GM13977 (cell line): ENCODE measurements at regions not wholly inside any gene's neighbourhood (a gene's known extent, or its start where the extent isn't known, plus 50 kb on each side); places are given as distances from the start of the nearest gene placed in this dataset.

Source experiments
- DNase-seq: peaks from one replicate; pipeline ENCODE4 v3.0.0; 2012; ENCODE audit warnings: low spot score
- in situ Hi-C: fragments of 300-500 bp; cut with MboI; formaldehyde crosslinking; loops from one replicate; pipeline ENCODE4 v1.12.0; 2022; ENCODE audit warnings: low sequenced_read_pairs, low pct_unique_long_range_greater_than_20kb, mixed read lengths, inconsistent platforms; ENCODE audit not compliant: unreplicated experiment
- TF ChIP-seq, protein P1 (sequence below): IDR thresholded peaks from 2 replicates; pipeline ENCODE4 v1.5.1; 2012; ENCODE audit warnings: mild to moderate bottlenecking, control low read depth; ENCODE audit not compliant: insufficient read depth; ENCODE audit errors: extremely low read depth, missing control alignments

GRCh38 chr2:51693640-51694039 lies 661.7 kb upstream of the NRXN1 start:
- in situ Hi-C loops, result no loop called here
- TF ChIP-seq, protein P1, sequence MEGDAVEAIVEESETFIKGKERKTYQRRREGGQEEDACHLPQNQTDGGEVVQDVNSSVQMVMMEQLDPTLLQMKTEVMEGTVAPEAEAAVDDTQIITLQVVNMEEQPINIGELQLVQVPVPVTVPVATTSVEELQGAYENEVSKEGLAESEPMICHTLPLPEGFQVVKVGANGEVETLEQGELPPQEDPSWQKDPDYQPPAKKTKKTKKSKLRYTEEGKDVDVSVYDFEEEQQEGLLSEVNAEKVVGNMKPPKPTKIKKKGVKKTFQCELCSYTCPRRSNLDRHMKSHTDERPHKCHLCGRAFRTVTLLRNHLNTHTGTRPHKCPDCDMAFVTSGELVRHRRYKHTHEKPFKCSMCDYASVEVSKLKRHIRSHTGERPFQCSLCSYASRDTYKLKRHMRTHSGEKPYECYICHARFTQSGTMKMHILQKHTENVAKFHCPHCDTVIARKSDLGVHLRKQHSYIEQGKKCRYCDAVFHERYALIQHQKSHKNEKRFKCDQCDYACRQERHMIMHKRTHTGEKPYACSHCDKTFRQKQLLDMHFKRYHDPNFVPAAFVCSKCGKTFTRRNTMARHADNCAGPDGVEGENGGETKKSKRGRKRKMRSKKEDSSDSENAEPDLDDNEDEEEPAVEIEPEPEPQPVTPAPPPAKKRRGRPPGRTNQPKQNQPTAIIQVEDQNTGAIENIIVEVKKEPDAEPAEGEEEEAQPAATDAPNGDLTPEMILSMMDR, result no peak
- DNase-seq, result no peak

GRCh38 chr2:51681854-51682253 lies 649.9 kb upstream of the NRXN1 start:
- in situ Hi-C loops, result no loop called here
- TF ChIP-seq, protein P1, result no peak
- no peak for DNase-seq

GRCh38 chr2:51673628-51674027 lies 641.7 kb upstream of the NRXN1 start:
- in situ Hi-C loops, result no loop called here
- TF ChIP-seq, protein P1, result no peak
- DNase-seq, result no peak

GRCh38 chr2:51667679-51668078 lies 635.7 kb upstream of the NRXN1 start:
- in situ Hi-C loops, result no loop called here
- TF ChIP-seq, protein P1, result no peak
- no peak for DNase-seq

DNA sequence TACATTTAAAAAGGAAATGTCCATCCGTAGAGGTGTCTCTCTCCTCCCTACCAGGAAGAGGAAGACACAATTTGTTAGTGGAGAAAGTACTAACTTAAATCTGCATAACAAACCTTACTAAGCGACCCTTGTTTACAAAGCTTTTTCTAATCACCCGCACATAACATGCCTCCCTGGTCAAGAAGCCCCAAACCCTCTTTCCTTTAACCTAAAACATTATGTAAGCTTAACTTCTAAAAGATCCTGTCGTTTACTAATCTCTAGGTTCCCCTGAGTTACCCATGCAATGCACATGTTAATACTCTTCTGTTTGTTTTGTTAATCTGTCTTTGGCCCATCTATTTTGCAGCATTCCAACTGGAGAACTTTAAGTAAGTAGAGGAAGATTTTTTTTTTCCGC lies 630.3 kb upstream of the NRXN1 start:
- TF ChIP-seq, protein P1, result no peak

DNA sequence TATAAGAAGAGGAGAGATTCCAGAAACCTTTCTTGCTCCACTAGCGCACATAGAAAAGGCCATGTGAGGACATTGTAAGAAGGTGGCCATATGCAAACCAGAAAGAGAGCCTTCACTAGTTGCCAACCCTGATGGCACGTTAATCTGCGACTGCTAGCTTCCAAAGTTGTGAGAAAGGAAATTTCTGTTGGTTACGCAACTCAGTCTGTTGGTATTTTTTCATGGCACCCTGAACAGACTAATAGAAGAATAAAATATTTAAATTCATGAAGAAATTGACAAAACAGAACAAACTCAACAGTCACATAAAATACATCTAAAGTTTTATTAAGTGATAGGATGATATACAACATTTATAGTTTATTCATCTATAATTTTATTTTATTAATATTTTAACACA lies 625.9 kb upstream of the NRXN1 start:
- TF ChIP-seq, protein P1, result no peak
- no peak for DNase-seq
- in situ Hi-C loops, result no loop called here

More for the DNA sequence above, 630.3 kb upstream of the NRXN1 start:
- no peak for DNase-seq
- in situ Hi-C loops, result no loop called here

DNA sequence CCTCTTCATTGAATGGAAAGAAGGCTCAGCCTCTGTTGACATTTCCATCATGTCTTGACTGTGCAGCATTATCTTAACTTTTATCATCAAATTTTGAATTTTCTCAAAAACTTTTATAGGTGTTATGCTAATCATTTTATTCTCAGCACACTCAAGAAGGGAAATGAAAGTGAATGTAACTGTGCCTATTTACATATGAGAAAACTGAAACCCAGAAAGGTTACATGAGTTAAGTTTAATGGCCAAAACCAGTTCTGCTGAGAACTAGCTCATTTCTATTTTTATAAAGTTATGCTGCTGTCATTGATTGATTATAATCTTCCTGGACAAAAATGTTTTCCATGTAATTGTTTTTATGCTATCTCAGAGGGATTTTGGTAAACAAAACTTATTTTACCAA lies 618.8 kb upstream of the NRXN1 start:
- in situ Hi-C loops, result no loop called here
- TF ChIP-seq, protein P1, result no peak
- no peak for DNase-seq
